CD4-positive, alpha-beta T cell treated with Interleukin-6 at 100 ng/mL for 8 hours (primary cell): ENCODE measurements at regions not wholly inside any gene's neighbourhood (a gene's known extent, or its start where the extent isn't known, plus 50 kb on each side); places are given as distances from the start of the nearest gene placed in this dataset.

Experiments
- DNase-seq: peaks from one replicate; pipeline ENCODE4 v3.0.0-alpha.2; 2020; ENCODE audit warnings: mixed read lengths, low spot score

DNA sequence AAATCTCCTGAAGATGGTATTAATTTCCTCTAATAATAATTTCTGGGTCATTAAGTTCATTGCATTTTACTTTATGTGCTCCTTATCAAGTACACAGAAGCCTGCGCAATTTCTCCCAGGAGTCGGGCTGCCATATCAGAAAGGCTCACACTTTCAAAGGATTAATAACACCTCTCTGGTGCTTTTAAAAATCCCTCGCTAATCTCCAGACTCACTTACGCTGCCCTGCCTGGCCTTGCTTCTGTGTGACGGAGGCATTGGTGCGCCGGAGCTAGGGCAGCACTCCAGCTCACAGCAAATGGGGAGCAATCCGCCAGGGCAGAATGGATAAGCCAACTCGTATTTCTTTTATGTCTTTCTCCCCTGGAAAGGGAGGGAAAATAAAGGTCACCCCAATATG is 300.8 kb downstream of the EFNB2 start:
- DNase-seq: no peak

DNA sequence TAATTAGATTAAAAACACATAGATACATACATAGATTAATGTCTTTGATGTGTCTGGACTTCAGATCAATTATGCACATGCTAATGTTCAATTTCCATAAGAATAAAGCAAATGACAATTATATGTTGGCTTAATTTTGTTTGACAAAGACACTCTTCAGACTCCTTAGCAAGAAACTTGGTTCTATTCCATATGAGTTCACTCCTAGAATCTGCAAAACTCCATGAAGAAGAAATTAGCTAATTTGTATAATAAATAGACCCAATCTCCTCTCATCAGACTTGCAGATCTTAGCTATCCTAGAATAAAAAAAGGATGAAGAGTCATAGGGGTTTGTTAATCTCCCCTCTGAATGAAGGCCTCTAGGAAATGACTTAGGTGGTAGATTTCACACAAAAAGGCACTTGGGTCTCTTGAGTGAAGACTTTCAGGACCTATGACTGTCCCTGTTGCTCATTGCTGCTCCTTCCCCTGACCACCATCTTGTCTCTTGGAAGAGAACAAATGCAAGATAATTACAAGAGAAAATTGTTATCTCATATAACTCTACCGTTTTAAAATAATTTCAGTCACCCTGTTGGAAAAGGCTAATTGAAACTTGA is 302.2 kb downstream of the EFNB2 start:
- no peak for DNase-seq

DNA sequence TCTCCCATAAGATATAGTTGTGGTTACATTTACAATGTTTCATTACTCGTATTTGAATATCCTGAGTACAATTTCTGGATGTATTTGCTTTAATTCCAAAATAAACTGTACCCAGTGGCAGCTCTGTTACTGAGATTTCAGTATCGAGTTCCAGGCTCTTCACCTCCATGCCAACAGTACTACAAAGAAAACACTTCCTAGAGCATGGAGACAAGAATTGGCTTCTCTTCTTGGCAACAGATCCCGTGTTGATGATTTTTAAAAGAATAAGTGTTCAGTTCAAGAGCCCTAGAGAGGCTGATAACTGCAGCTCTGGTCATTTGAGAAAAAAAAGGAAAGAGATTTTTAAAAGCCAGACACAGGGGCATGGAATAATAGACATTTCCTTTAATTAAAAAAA is 302.8 kb downstream of the EFNB2 start:
- DNase-seq: no peak

DNA sequence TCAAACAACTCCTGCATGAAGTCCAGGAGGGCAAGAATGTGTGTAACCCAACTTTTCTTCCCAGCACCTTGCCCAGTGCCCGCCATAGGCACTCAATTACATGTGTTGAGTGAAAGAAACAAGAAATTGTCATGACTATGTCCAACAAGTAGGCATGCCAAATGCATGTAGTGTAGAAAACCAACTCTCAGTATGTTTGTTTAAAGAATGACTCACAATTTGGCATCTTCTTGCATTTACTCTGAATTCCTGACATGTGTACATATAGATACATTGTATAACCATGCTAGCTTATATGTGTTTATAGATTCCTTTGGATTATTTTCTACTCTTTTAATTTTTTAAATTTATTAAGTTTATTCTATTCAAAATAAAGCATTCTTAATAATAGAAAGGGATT is 305.0 kb downstream of the EFNB2 start:
- DNase-seq: no peak

DNA sequence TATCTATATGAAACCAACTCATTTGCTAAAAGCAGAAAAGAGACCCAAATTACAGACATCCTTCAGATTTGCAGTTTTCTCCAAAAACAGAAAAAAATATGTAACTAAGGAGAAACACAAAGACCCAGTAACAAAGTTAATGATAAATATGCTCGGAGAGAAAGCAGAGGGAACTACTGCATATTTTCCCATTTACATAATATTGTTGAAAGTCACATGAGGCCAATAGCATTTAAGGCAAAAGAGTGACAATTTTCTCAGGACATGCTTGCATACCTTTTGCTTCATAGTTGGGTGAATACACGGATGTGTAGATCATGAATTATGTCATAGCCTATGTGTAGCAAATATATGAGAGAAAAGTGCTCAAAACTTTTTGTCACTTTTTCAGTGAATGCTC is 310.3 kb downstream of the EFNB2 start:
- no peak for DNase-seq

DNA sequence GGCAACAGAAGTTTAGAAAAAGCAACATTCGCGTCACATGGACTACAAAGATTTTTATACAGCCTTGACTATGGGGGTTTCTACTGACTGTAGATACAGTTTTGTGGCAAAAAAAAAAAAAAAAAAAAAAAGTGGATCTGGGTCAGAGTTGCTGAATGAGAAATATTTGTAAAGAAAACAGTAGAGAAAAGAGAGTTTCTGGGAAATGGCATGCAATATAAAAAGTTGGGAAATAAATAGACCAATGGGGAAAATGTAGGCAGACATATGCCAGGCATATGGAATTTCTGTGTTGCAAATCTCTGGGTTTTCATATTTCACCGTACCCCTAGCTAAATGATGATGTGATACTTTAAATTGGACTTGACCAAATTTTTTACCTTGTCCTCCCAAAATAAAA is 315.3 kb downstream of the EFNB2 start:
- DNase-seq: no peak

DNA sequence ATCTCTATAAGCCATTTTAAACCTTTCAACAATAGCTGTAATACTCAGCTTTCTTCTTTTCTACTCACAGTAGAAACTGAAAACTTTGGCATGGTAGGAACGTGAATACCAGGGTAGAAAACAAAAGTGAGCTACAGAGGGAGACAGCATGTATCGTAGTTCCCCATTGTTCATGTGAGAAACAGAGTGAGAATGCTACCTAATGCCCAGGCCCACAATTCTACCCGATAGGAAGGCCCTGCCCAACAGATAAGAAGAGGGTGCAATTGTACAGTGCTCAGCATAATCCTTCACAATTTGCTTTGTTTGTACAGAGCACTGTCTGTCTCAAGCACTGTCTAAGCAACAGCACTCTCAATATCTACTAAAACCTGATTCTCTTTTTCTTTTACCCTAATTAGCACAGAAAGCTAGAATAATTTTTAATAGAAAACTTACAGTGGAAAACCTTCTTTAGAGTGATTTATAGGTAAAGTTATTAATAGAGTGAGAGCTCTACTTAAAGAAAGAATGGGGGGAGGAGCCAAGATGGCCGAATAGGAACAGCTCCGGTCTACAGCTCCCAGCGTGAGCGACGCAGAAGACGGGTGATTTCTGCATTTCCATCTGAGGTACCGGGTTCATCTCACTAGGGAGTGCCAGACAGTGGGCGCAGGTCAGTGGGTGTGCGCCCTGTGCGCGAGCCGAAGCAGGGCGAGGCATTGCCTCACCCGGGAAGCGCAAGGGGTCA is 322.3 kb downstream of the EFNB2 start:
- DNase-seq: no peak

DNA sequence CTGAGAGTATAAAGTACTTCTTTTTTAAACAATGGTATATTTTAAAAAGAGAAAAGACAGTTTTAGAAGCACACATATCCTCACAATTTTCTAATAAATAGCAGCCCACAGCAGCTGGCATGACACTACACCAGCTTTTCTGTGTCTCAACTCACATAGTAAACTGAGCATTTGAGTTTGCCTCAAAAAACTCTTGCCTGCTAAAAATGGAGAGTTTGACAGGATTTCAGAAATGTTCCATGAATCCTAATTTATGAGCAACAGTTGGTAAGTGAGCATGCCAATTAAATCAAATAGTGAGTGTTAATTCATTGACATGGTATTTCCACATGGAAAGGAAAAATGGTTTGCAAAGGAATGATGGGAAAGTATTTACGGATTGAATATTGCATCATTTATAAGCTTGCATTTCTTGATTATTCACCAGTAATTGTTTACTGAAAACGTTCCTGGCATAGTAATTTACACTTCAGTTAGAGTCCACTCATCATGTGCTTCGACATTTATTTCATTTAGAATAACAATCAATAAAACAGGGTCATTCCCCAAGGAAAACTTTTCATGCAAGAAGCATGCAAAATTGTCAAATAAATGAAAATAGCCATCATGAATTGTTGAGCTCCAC is 323.0 kb downstream of the EFNB2 start:
- no peak for DNase-seq

DNA sequence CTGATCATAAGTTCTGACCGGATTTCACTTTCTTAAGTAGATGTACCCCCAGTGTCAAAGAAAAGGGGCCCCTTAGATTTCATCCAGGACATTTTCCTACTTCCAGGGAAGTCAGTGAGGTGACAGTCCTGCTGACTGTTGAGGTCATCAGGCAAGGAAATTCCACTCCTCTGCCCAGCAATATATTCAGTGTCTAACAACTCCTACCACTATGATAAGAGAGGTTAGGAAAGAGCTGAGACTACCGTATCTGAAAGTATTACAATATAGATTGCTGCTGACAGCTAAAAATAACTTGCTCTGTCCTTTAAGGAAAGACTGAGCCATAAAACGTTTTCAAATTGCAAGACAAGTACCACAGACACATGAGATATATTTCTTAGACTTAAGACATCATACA is 325.1 kb downstream of the EFNB2 start:
- no peak for DNase-seq

DNA sequence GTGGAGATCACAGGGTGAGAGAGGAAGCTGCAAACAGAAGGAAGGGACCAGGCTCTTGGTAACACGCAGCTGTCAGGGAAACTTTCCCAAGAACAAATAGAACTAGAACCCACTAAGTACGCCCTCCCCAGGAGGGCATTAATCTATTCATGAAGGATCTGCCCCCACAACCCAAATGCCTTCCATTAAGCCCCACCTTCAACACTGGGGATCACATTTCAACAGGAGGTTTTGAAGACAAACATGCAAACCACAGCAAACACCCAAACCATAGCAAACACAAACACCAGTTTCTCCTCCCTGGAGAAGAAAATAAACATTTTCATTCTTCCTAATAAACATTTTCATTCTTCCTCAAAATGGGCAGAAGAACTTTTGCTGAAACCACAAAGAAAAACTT is 329.6 kb downstream of the EFNB2 start:
- DNase-seq: no peak

DNA sequence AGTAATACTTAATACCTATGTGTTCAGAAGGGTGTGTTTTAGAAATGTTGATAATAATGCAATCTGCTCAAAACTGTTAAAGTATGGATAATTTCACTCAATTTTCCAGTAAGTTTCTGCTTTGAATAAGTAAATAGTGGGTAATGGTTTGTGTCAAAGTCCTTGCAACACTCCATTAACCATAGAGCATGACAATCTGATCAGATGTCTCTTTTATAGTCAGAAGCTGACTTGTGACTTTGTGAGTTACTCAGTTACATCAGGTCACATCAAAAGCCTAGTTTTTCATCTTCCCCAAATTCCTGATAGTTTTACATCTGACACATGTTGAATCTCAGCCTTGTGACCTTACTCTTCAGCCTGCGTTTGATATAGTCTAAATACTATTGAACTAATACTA is 338.0 kb downstream of the EFNB2 start:
- DNase-seq: no peak

DNA sequence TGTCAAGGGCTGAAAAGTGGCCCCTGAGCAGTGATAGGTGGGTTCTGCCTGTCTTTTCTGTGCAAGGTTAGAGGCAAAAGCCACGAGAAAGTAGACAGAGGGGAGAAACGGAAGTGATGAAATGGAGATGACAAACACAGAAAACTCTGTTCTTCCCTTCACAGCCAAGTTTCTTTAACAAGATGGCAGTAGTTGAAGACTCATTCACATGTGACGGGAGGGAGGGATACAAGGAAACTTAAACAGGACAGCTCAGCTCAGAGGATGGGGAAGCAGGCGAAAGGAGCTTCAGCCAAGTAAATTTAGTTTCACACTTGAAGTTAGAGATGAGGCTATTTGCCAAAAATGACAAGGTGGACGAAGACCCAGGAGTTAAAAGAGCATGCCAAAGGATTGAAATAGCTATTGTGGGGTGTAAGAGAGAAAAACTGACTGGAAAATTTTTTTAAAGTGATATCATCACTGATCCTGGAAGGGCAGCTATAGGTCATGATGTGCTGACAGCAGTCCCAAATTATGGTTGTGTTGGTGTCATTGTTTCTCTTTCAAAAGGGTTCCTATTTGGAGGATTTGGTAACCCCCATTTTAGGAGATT is 347.9 kb downstream of the EFNB2 start:
- no peak for DNase-seq

DNA sequence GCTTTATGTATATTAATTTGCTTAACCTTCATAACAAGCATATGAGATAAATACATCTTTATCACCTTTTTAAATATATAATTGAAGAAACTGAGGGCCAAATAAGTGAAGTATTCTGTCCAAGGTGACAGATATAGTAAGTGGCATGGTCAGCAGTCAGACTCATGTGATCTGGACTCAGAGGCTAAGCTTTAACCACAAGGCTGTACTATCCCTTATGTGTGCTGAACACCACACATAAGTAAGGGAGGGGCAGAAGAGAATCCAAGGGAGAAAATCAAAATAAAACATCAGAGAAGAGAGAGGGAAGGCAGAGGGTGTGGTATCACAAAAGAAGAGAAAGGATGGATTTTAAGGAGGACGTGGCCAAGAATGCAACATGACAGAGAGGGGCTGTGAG is 348.4 kb downstream of the EFNB2 start:
- DNase-seq: no peak

DNA sequence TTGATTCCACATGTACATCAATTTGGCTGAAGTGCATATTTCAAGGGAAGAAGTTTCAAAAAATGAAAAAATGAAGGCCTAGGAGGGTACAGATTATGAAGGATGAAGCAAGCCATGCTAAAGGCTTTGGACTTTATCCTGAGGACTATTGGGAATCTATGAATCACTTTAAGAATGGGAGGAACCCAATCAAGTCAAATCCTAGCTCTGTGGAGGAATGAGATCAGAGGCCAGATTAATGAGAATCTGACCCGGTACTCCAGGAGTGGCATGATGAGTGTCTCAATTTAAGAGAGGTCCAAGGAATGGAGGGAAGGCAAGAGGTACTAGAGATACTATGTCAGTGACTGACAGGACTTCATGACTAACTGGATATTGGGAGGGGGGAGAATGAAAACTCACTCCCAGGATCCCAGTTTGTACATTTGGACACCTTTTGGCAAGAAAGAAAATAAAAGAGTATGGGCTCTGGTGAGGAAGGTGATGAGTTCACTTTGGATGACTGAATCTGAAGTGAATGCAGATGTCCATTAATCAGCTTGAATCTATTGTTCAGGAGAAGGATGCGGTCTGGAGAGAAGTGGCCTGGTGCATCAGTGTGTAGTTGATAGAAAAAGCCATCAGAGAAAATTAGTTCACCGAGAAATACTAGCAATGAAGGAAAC is 349.0 kb downstream of the EFNB2 start:
- no peak for DNase-seq

DNA sequence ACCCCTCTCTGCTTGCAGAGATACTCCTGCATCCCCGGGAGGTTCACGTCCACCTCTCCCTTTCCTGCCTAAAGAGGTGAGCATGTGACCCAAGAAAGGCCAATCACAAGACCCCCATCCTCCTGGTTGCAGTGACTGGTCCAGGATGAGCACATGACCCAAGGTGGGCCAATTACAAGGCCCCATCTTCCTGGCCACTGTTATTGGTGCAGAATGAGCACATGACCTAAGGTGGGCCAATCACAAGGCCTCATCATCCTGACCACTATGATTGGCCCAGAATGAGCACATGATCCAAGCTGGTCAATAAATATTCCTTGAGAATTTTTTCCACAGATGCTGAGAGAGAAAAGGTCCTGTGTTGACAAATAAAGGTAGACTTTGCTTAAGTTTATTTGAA is 350.7 kb downstream of the EFNB2 start:
- no peak for DNase-seq

DNA sequence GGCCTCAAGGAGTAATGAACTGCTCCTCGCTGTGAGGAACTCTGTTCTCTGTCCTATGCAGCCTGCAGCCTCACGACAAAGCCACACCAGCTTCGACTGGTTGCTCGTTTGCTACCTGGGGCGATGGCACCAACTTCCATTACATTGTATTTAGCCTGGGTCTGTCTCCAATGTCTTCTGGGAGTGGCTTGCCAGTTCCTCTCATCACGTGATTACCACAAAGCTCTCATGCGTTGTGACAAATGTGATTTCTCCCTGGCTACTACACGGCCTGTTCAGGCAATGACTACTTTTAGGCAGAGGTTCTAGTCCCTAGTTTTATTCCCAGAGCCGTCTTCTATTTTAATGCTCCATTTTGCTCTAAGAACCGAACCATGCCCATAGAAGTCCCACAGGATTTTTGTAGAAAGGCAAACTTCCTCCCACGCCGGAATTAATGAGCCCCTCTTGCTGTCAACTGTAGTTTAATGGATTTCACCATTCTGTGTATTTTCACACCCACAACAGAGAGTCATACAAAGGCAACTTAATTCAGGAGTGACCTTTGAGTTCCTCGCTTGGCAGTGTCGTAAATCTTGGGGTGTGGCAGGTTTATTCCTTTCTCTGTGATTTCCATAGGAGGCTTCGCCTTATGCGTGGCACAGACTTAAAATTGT is 351.9 kb downstream of the EFNB2 start:
- no peak for DNase-seq

DNA sequence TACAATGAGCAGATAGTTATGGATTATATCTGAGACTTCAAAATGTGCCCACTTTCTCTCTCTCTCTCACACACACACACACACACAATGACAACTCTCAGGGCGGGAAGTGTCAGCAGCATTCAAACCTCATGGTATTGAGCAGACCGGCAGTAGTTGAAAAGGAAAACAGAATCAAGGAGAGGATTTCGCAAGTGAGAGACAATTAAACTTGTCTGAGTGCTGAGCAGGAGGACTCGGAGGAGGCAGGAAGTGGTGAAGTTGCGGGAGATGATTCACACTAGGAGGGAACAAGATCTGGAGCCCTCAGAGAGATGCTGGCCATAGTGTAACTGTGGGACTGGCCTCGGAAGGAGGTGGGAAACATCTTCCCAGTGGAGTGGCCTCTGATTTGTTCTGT is 353.1 kb downstream of the EFNB2 start:
- no peak for DNase-seq

DNA sequence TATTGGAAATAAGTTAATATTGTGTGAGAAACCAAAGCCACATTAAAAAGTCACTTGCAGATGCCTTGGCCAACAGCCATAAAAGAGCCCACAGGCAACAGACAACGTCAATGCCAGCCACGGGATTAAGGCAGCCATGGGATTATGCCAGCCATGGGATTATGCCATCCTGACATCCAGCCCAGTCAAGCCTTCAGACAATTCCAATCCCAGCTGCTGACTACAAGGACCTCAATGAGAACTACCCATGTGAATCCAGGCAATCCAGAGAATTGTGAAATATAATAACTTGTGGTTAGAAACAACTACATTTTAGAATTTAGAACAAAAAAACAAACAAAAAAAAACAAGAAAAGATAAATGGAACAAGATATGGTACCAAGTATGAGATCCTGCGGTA is 356.6 kb downstream of the EFNB2 start:
- DNase-seq: no peak

DNA sequence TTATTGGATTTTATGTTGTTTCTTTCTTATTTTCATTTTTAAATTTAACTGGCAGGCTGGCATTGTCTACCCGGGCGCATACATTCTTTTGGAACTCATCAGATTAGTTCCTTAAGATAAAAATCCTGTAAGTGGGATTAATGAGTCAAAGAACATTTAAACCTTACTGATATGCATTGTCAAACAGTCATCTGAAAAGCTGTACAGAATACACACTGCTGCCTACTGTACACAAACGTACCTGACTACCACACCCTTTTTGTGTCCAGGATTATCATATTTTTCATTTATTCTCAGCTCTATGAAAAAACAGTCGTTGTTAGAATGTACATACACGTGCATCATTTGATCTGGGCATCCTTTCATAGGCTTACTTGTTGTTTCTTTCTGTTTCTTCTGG is 358.3 kb downstream of the EFNB2 start:
- no peak for DNase-seq

DNA sequence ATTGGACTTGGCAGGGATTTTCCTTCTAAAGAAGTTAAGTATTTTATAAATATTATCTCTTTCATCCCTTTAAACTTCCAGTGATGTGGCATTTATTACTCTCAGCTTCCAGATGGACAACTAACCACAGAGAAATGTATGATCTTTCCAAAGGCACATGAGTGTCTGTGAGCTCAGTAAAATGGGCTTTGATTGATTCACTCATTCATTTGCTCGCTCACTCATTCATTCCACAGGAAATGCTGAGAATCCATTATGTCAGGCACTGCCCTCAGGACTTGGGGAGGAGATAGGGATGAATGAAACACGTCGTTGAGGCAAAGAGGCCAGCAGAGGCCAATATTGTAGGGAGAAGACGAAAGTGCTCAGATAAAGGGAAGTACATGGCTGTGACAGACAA is 359.3 kb downstream of the EFNB2 start:
- no peak for DNase-seq

DNA sequence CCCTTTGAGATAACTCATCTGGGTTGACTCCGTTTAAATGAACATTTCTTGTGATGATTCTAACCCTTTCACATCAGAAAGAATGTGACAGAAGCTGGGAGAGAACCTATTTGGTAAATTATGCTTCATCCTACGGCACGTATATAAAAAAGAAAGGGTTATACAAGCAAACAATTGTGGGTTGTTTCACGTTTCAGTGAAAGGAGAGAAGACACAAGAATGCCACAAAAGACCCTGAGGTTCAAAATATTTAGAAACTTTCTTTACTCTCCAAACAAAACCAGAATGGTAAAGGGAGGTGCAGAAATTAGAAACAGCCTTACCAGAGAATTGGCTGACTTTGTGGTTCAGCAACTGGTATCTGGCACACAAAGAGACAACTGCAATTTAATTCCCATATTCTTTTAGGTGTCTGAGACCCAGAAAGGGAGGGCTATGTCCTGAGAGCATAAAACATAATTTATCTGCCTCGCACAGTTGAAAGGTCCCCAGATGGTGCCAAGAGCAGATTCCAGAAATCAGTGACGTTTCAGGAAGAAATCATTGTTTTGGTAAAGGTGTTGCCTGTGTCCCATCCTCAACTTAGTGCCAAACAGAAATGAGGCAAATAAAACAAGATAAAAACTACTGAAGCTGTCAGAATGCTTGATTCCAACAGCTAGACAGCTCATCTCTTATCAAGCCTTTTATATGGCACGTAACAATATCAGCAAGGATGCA is 361.4 kb downstream of the EFNB2 start:
- DNase-seq: no peak

DNA sequence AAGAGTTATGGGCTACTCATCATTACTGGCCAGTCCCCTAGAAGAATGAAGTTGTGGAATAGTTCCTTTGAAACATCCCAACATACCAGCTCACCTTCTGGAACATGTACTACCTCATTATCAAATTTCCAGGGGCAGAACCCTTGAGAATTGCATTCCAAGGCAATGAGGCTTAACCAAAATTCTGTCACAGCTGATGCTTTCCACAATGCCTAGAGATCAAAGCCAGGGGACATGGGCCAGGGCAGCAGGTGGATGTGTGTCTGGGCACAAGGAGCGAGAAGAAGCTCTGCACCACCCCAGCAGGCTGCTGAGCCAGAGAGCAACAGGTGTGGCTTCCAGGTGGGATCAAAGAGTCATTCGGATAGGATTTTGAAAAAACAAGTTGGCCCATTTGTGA is 362.1 kb downstream of the EFNB2 start:
- no peak for DNase-seq
